SU-DHL-6 (cell line): ENCODE measurements at regions not wholly inside any gene's neighbourhood (a gene's known extent, or its start where the extent isn't known, plus 50 kb on each side); places are given as distances from the start of the nearest gene placed in this dataset.
"Not testable (repeated sequence)": the region's sequence is repeated elsewhere in the genome, so short reads cannot be mapped to it uniquely, and the experiment has no call there.

Source experiments
- H2AFZ ChIP-seq: fragments of 200-600 bp; sonication (generic); 2 replicates; pipeline ENCODE4 v1.6.1; 2014; ENCODE audit warnings: low read depth, mild to moderate bottlenecking, moderate library complexity, mixed read lengths, antibody characterized with exemption, low read length; ENCODE audit not compliant: severe bottlenecking
- H3F3A ChIP-seq: fragments of 200-600 bp; shearing (Covaris generic); 2 replicates; pipeline ENCODE4 v1.6.0; 2016; ENCODE audit warnings: antibody characterized with exemption, mild to moderate bottlenecking; ENCODE audit not compliant: insufficient read depth
- H3K27ac ChIP-seq: fragments of 200-600 bp; sonication (generic); 2 replicates; pipeline ENCODE4 v1.5.1; 2016; ENCODE audit warnings: low read depth, mild to moderate bottlenecking, low read length, moderate library complexity, mixed read lengths
- H3K27me3 ChIP-seq: fragments of 200-600 bp; sonication (generic), shearing (Covaris generic); 2 replicates; pipeline ENCODE4 v1.6.0; 2014; ENCODE audit warnings: mild to moderate bottlenecking, low read length
- H3K36me3 ChIP-seq: fragments of 200-600 bp; sonication (generic); 2 replicates; pipeline ENCODE4 v1.6.1; 2014; ENCODE audit warnings: mild to moderate bottlenecking, low read length, mixed read lengths
- H3K4me2 ChIP-seq: fragments of 300-600, 200-600 bp; shearing (Covaris generic), sonication (generic); 2 replicates; pipeline ENCODE4 v1.6.0; 2014; ENCODE audit warnings: low read length, low read depth, mild to moderate bottlenecking; ENCODE audit not compliant: poor library complexity, severe bottlenecking
- H3K4me3 ChIP-seq: fragments of 200-600 bp; sonication (generic); 2 replicates; pipeline ENCODE4 v1.5.1; 2014; ENCODE audit warnings: antibody characterized with exemption, low read length, mild to moderate bottlenecking, mixed read lengths; ENCODE audit not compliant: insufficient read depth, poor library complexity, severe bottlenecking
- H3K79me2 ChIP-seq: fragments of 200-600 bp; sonication (generic); 2 replicates; pipeline ENCODE4 v1.6.1; 2014; ENCODE audit warnings: mild to moderate bottlenecking, low read length, moderate library complexity; ENCODE audit not compliant: insufficient read depth
- H3K9ac ChIP-seq: fragments of 200-600 bp; sonication (generic); 2 replicates; pipeline ENCODE4 v1.7.0; 2014; ENCODE audit warnings: mild to moderate bottlenecking, low read length
- H3K9me2 ChIP-seq: fragments of 200-600 bp; sonication (generic); replicated peaks from 2 replicates; pipeline ENCODE4 v1.6.1; 2014; ENCODE audit warnings: low read length; ENCODE audit not compliant: insufficient read depth
- H3K9me3 ChIP-seq: fragments of 200-600 bp; sonication (generic); 2 replicates; pipeline ENCODE4 v1.6.1; 2014; ENCODE audit warnings: low read length, mixed read lengths; ENCODE audit not compliant: insufficient read depth
- H4K20me1 ChIP-seq: fragments of 200-600 bp; sonication (generic); 2 replicates; pipeline ENCODE4 v1.6.1; 2014; ENCODE audit warnings: low read depth, mild to moderate bottlenecking, antibody characterized with exemption, low read length, moderate library complexity, mixed read lengths
- CTCF ChIP-seq: fragments of 200-600 bp; sonication (generic); IDR thresholded peaks from one replicate; pipeline ENCODE4 v1.5.1; 2017; ENCODE audit warnings: antibody characterized with exemption, mild to moderate bottlenecking, low read length, moderate library complexity; ENCODE audit not compliant: insufficient read depth, poor library complexity, severe bottlenecking
- EZH2phosphoT487 ChIP-seq: fragments of 200-600 bp; sonication (generic), shearing (Covaris generic); conservative IDR thresholded peaks from 2 replicates; pipeline ENCODE4 v1.6.1; 2018; ENCODE audit warnings: mild to moderate bottlenecking, antibody characterized with exemption, low read length, moderate library complexity, mixed read lengths

DNA sequence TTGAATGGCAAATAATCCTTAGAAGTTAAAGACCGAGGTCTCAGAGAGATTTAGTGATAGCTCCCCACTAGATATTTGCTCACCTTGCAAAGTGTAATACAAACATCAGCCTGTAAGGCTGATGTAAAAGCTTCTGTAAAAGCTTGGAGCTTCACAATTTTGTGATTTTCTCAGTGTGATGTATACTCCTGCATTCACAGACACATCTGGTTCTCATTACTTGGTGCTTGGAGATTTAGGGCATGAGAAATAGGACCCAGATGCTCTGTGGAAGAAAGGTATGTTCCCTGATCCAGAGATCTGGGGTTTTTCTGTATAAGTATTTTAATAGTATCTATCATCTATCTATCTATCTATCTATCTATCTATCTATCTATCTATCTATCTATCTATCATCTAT is 1664.3 kb downstream of the C4orf33 start:
- Histone ChIP-seq H3K9me3 (no peaks in the 10 kb centered on the region), H2AFZ (no peak overlapping the region), H3K27me3 (no peaks in the 10 kb centered on the region), H3K9ac (no peak overlapping the region), H3F3A (no peaks in the 10 kb centered on the region), H3K79me2 (no peaks in the 10 kb centered on the region), H3K4me3 (no peak overlapping the region), H3K4me2 (no peak overlapping the region), H4K20me1 (no peaks in the 10 kb centered on the region), H3K36me3 (no peaks in the 10 kb centered on the region), H3K27ac (no peak overlapping the region), H3K9me2 (no peaks in the 10 kb centered on the region)
- no peak for TF ChIP-seq CTCF
- no peak for TF ChIP-seq EZH2phosphoT487

DNA sequence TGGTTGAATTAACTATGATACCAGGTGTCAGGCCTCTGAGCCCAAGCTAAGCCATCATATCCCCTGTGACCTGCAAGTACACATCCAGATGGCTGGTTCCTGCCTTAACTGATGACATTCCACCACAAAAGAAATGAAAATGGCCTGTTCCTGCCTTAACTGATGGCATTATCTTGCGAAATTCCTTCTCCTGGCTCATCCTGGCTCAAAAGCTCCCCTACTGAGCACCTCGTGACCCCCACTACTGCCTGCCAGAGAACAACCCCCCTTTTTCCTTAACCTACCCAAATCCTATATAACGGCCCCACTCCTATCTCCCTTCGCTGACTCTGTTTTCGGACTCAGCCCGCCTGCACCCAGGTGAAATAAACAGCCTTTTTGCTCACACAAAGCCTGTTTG is 1671.4 kb downstream of the C4orf33 start:
- not testable (repeated sequence) for H3K9ac ChIP-seq, H3K9me3 ChIP-seq, H3K27me3 ChIP-seq, H3K4me3 ChIP-seq, H2AFZ ChIP-seq, H3K27ac ChIP-seq, H3K9me2 ChIP-seq, H3K36me3 ChIP-seq, H3K4me2 ChIP-seq, H3K79me2 ChIP-seq, H4K20me1 ChIP-seq, H3F3A ChIP-seq

- not testable (repeated sequence) for H3K4me3 ChIP-seq, H4K20me1 ChIP-seq, H3F3A ChIP-seq, H3K27me3 ChIP-seq, H2AFZ ChIP-seq, H3K9me3 ChIP-seq, H3K9me2 ChIP-seq, H3K79me2 ChIP-seq, H3K9ac ChIP-seq, H3K36me3 ChIP-seq, H3K4me2 ChIP-seq, H3K27ac ChIP-seq
These were observed 1677.0 kb downstream of the C4orf33 start for GRCh38 chr4:130772966-130773365.

DNA sequence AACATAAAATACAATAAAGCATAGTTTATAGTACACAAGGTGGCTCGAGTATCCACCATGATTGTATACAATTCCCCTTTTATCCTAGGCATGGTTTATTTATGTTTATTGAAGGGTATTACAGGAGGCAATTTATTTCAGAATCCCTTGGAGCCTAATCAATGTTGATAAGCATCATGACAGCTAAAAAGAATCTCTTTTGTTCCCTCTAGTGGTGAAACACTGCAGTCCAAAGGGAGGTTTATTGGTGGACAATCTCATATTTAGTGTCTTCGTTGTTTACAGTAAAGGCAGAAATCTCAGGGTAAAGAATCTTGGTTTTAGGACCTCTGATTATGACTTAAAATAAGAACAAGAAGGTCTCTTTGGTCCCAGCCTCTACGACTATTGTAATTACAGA is 1712.5 kb downstream of the C4orf33 start:
- Histone ChIP-seq H3K36me3 (no peaks in the 10 kb centered on the region), H2AFZ (no peak overlapping the region), H4K20me1 (no peaks in the 10 kb centered on the region), H3K9ac (no peak overlapping the region), H3K9me3 (no peaks in the 10 kb centered on the region), H3K4me2 (no peak overlapping the region), H3K79me2 (no peaks in the 10 kb centered on the region), H3K9me2 (no peaks in the 10 kb centered on the region), H3F3A (no peaks in the 10 kb centered on the region), H3K27ac (no peak overlapping the region), H3K4me3 (no peak overlapping the region), H3K27me3 (no peaks in the 10 kb centered on the region)
- TF ChIP-seq EZH2phosphoT487 (no peak), CTCF (no peak)
